Activated CD4-positive, alpha-beta T cell treated with anti-CD3 and anti-CD28 coated beads, Interleukin-2, Interleukin-4, amounts not matched to agents 100 ng/mL and 50 ng/mL, durations not matched to agents 16 hours and 8 hours (primary cell): ENCODE measurements at regions not wholly inside any gene's neighbourhood (a gene's known extent, or its start where the extent isn't known, plus 50 kb on each side); places are given as distances from the start of the nearest gene placed in this dataset.
"Not testable (repeated sequence)": the region's sequence is repeated elsewhere in the genome, so short reads cannot be mapped to it uniquely, and the experiment has no call there.

Experiments
- DNase-seq: peaks from one replicate; pipeline ENCODE4 v3.0.0-alpha.2; 2020; ENCODE audit warnings: low spot score

DNA sequence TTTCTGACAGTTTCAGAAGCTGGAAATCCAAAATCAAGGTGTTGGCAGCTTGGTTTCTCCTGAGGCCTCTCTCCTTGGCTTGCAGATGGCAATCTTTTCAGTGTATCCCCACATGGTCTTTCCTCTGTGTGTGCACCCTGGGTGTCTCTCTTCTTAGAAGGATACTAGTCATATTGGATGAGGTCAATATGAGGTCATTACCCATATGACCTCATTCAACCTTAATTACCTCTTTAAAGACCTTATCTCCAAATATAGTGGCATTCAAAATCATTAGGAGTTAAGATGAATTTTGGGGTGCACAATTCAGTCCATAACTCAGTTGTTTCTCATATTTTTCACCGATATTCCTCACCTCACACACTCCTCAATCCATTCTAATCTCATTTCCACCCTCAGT lies 92.4 kb upstream of the TGM3 start:
- no peak for DNase-seq

DNA sequence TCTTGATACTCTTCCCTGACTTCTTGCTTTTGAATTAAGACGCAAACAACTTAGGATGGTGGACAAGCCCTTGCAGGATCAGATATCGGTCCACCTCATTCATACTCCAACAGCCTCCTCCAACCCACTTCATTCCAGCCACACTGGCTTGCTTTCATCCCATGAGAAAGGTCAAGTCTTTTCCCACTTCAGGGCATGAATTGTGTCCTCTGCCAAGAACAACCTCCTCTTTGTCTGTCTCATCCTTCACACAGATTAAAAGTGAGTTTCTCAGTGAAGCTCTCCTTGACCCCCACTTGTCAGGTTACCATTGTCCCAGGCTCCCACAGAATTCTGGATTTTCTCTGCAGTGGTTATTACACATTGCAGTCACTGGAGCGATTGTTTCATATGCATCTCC lies 91.8 kb upstream of the TGM3 start:
- no peak for DNase-seq

DNA sequence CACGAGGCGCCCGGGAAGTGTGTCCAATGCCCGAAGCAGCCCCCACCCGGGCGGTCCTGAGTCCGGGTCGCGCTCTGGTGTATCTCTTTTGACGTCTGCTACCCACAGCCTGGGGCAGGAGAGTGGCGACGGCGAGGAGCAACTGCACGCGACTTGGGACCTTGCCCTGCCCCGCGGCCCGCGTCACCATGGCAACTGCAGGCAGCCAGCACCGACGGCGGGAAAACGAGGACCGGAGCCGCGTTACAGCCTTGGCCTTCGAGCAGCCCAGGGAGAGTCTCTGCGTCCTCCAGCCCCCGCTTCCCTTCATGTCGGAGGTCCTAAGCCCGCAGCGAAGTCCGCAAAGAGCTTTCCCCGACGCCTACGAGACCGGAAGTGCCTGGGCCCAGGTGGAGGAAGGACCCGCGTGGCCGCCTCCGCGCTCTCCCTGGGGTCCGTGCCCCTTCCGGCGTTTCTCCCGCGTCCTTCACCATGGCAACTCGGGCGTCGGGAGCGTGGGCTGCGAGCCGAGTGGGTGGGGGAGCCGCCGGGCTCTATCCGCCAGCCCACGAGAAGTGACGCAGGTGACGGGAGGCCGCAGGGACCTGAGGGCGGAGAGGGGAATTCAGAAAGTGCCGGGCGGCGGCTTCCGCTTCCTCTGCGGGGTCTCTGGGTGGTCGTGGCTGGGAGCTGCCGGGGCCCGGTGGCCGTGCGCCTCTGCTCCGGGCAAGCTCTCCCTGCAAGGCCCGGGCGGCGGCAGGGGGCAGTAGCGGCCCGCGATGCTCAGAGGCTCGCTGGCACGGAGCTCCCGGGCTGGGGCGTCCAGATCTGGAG lies 88.6 kb upstream of the TGM3 start:
- peak; percentile 56 for DNase-seq

DNA sequence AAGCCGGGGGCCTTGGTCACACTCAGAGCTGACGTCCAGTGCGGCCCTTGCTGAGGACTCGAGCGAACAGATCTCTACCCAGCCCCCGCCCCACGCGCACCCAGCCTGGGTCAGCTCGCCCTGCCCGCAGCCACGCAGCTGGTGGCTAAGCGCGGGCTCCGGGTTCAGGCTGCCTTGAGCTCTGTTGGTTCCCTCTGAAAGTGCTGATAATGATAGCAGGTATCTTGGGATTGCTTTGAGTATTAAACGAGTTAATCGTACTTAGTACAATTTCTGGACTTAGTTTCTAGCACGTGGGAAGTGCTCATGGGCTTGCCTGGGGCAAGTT lies 88.1 kb upstream of the TGM3 start:
- no peak for DNase-seq

DNA sequence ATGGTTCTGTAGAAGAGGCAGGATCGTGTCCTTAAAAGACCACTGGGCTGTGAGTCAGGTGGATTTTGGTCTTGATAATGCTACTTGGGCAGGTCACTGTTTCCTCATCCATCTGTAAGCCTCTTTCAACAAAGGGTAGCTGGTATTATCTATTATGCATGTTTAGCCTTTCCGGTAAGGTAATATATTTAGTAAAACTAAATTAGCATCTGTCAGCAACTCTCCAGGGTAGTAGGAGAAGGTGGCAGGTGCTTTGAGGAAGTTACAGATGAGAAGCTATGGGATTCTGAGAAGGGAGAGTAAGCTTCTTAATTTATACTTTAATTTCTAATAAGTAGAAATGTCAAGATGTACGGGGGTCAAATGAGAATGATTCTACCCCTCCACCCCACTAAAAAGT lies 86.9 kb upstream of the TGM3 start:
- DNase-seq: no peak

DNA sequence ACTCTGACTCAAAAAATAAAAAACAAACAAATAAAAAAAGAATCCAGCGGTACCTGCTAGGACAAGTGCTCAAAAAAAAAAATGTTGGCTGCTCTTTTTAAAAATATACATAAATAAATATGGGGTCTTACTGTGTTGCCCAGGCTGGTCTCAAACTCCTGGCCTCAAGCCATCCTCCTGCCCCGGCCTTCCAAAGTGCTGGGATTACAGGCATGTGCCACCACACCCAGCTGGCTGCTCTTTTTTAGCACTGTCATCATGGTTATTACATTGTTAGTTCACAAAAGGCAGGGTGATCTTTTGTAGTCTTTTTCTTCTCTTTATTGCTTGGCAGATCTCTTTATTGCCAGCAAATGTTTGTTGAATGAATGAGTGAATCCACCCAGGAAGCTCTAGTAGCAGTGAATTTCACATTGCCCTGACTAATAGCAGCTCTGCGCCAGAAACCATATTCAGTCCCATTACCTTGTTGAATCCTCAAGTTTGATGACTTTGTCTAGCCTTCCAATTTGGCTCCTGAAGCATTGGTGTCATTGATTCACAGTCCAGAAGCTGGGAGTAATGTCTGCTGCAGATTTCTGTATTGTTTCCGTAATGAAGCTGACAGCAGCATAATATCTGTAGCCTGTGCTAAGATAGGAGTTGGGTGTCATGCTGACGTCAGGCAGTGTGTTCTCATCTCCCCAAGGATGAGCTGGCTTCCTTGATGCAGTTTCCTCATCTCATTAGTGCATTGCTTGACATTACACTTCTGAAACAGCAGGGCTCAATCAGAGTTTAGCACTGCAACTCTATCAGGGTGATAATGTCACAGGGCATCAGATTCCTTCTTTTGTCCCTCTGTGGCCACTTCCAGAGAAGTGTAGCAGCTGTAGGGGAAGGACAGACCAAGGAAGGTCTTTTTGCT lies 84.9 kb upstream of the TGM3 start:
- DNase-seq: peak; percentile 3

DNA sequence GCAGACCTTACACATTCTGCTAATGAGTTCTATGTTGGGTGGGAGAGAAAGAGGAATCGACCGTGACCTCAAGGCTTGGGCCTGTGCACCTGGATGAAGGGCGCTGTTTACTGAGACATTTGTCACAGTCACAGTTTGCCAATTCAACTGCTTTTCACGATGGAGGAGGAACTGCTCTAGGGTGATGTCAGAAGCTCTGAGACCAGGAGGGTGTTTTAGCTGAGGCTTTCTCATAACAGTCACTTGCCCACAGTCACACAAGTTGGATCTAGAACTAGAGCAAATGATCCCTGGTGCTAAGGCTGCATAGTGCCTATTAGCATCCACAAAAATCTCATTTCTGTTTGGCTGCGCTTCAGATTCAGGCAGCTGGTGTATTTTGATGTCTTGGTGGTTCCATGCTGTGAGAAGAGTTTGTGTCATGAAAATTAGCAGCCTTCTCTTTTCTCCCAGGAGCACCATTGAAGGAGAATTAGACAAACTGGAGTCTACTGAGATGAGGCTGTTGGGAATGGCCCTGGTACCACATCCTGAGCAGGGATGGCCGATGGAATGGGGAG lies 83.3 kb upstream of the TGM3 start:
- DNase-seq: no peak

DNA sequence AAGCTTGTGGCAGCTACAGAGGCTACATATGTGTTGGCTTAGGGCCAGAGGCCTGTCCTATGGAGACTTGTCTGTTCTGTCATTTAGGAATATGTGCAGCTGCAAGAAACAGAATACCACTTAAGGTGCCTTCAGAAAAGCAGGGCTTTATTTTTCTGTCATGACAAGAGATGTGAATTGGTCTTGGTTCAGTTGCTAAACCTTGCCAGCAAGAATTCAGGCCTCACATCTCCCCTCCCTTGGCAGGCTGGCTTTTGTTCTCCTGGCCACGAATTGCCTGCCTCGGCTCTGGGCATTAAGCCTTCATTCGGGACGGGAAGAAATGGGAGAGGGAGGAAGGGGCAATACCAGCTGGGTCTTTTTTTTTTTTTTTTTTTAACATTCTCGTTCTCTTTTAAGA lies 82.4 kb upstream of the TGM3 start:
- no peak for DNase-seq

DNA sequence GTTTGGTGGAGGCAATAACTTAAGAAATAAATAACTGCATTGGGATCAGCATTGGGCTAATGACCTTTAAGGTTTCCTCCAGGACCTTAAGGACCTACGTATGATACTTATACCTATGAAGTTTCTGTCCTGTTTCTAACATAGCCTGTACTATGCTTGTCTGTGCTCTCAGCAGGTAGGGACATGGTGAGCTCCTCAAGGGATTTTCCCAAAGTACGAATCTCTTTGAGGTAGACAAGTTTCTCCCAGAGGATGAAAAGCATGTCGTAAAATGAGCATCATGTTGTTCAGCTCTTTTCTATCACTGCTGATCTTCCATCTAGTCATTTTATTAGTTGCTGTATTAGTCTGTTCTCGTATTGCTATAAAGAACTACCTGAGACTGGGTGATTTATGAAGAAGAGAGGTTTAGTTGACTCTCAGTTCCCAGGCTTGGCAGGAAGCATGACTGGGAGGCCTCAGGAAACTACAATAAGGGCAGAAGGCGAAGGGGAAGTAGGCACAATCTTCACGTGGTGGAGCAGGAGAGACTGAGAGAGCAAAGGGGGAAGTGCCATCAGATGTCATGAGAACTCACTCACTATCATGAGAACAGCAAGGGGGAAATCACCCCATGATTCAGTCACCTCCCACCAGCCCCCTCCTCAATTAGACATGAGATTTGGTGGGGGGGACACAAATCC lies 77.8 kb upstream of the TGM3 start:
- peak; percentile 24 for DNase-seq

DNA sequence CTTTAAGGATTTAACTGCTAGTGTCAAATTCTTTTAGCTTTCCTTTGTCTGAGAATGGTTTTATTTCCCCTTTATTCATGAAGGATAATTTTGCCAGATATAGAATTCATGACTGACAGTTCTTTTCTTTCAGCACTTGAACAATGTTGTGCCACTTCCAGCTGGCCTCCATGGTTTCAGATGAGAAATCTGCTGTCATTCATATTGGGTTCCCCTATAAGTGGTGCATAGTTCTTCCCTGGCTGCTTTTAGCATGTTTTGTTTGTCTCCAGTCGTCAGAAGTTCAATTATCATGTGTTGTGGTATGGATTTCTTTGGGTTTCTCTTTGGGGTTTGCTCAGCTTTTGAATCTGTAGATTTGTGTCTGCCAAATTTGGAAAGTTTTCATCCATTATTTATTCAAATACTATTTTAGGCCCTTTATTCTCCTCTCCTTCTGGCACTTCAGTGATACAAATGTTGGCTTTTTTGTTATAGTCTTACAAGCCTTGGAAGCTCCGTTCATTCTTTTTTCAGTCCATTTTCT lies 76.3 kb upstream of the TGM3 start:
- no peak for DNase-seq

DNA sequence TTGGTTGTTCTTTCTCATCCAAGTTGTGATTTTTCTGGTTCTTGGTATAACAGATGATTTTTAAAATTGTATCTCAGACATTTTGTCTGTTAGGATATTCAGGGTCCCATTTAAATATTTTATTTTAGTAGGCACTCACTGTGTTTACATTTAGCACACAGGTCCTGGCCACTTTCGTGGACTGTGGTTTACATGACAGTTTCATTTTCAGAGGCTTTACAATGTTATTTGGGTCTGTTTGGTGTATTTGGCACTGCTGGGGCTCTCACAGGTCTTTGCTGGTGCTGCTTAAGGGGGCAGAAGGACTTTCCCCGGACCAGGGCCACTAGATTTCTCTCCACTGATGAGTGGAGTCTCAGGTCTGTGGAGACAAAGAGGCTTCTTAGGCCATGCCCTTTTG lies 75.5 kb upstream of the TGM3 start:
- no peak for DNase-seq

DNA sequence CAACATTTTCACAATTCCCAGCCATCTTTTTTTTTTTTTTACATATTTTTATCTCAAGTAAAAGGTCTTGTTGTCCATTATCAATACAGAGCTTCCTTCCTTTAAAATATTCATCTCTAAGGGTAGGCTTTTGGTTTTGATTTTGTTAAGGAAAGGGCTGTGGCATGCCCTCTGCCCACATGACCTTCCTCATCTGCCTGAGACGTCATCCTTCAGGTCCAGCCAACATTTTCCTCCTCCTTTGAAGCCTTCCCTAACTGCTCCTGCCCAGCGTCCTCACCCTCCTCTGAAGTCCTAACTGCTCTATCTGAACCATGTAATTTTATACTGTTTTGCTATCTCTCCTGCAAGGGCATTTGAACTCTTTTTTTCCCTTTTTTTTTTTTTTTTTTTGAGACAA lies 73.9 kb upstream of the TGM3 start:
- DNase-seq: no peak

DNA sequence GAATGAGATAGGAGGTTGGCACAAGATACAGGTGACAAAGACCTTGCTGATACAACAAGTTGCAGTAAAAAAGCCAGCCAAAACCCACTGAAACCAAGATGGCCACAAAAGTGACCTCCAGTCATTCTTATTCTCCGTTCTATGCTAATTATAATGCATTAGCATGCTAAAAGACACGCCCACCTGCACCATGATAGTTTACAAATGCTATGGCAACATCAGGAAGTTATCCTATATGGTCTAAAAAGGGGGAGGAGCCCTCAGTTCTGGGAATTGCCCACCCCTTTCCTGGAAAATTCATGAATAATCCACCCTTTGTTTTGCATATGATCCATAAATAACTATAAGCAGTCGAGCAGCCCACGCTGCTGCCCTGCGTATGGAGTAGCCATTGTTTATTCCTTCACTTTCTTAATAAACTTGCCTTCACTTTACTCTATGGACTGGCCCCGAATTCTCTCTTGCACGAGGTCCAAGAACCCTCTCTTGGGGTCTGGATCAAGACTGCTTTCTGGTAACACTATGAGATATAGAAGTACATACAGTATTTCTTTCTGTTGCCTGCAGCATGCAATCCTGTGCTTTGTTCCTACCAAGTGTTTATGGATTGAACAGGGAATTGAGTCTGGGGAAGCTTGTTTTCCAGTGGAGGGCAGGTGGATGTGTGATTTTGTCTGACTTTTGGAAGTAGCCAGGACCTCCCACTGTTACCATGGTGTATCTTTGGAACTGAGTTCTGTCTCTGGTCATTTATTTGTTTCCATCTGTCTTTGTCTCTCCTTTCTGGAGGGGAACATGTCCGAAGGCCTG lies 72.0 kb upstream of the TGM3 start:
- DNase-seq: no peak

DNA sequence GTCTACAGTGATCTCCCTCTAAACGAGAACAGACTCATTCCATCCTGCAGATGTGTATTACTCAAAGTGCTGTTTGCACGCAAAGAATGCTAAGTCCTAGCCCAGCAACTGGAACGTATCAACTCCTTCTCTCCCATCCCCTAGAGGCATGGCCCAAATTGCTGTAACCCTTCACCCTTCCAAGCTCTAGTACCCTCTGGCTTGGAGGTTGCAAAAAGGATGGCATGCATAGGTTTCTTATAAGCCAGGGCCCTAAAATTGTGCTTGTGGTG lies 71.5 kb upstream of the TGM3 start:
- DNase-seq: no peak

DNA sequence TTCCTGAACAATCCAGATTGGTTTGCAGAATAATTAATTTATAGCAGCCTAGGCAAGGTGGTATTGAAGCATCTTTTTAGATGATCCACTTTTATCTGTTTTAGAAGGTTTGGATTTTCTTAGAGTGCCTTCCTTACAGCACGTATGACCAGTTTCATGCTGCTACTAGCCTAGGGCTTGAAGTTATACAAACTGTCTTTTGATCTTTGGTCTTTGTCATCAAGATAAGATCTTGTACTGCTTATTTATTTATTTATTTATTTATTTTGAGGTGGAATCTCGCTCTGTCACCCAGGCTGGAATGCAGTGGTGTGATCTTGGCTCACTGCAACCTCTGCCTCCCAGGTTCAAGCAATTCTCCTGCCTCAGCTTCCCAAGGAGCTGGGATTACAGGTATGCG lies 68.5 kb upstream of the TGM3 start:
- DNase-seq: not testable (repeated sequence)

DNA sequence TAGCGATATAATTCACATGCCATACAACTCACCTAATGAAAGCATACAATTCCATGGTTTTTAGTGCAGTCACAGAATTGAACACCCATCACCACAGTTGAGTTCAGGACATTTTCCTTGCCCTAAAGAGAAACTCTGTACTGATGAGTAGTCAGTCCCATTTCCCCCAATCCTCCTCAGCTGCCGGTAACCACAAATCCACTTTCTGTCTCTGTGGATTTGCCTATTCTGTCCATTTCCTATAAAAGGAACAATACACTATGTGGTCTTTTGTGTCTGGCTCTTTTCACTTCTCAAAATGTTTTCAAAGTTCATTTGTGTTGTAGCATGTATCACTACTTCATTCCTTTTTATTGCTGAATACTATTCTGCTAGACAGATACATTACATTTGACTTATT lies 67.9 kb upstream of the TGM3 start:
- DNase-seq: no peak

DNA sequence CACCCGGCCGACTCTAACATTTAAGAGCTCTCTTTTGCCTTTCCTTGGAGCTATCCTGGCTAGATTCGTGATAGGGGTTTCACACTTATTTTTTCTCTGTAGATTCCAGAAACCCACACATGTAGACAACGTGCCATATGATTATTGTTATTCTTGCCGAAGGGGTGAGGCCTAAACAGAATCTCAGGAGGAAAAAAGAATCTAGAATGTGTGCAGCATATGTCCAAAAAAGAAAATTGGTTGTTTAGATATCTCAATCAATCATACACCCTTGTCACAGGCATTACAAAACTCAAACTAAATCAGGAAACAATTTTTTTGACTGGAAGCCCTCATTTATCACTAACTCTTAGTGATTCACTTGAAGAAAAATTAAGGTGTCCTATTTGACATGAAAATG lies 66.9 kb upstream of the TGM3 start:
- no peak for DNase-seq

DNA sequence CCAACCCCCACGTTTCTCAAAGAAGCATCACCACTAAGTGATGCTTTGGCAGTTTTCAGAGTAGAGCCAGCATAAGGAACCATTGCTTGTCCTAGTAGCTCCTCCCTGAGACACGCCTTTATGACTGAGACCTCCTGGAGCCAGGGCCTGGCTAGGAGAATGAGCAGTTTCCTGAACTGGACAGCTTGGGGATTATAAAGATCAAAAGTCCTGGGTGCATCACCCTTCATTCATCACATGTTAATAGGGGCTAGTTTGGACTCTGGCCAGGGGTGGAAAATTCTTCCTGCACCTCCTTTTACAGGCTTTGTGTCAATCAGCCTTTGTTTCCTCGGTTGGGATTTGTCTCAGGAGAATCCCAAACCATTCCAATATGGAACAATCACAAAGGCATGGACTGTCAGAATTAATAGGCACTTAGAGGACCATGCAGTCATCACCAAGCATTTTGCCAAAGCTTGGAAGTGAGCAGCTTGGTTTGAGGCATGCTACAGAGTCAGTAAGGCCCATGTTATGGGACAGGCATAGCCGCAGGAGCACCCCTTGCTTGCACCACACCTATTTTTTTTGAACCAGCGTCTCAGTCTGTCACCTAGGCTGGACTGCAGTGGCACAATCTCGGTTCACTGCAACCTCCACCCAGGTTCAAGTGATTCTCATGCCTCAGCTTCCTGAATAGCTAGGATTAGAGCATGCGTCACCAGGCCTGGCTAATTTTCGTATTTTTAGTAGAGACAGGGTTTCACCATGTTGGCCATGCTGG lies 64.9 kb upstream of the TGM3 start:
- DNase-seq: no peak

DNA sequence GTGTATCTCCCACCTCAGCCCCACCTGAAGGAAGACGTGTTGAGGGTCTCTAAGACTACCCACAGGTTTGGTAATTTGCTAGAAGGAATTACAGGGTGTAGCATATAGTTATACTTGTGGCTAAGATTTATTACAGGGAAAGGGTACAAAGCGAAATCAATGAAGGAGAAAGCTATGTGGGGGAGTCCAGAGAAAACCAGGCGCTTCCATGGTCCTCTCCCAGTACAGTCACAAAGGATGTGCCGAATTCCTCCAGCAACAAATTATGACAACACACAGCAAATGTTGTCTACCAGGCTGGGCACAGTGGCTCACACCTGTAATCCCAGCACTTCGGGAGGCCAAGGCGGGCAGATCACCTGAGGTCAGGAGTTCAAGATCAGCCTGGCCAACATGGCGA lies 64.1 kb upstream of the TGM3 start:
- no peak for DNase-seq

DNA sequence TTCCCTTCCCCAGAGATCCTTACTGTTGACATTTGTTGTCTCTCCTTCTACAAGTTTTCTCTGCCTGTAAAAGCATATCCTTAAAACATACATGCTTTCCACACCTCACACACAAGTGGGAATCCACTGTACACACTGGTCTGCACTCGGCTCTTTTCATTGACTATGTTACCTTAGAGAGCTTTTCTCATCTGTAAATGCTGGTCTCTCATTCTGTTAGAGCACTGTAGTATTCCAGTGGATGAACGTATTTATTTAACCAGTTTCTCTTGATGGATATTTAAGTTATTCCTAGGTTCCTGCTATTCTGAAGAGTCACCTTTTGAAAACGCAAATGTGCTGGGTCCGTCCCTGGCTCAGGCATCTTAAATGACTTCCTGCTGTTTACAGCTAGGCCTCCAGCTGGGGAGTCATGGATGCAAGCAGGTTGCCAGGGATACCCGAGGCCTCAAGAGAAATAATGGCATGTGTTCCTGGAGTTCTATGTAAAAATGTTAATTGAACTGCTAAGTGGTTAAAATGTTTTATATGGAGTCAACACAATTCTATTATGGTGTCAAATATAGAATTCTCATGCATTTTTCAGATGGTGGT lies 61.1 kb upstream of the TGM3 start:
- DNase-seq: no peak

DNA sequence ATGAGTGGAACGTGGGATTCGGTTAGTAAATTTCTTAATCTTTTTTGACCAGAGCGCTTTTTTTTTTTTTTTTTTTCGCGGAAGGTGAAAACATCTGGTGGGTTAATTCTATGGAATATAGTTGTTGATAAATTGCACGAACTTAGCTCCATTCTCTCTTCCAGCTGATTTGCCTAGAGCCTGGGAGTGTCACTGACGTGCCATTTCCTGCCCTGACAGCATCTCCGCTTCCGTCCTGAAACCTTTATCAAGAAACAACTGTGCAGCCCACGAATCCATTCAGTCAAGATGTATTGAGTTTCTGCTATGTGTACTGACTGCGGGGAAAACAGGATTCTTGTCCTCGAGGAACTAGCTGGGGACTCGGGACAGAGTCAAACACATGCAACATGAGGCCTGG lies 59.5 kb upstream of the TGM3 start:
- no peak for DNase-seq
